ENCODE measurements at regions not wholly inside any gene's neighbourhood (a gene's known extent, or its start where the extent isn't known, plus 50 kb on each side); places are given as distances from the start of the nearest gene placed in this dataset.

DNA sequence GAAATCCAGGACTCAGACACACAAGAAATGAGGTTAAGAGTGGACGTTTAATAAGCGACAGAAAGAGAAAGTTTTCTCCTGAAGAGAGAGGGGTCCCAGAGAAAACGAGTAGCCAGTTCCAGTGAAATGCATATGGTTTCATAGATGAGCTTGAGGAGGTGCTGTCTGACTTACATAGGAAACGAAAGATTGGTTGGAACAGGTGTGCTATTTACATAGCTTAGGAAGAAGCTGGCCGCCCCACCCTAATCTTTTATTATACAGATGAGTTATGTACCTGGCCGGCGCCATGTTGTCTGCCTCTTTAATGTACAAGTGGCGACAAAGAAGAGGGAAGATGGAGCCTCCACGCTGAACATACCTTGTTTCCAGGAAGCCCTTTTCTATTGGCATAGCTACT is 223.0 kb downstream of the SLC6A15 start:
- ATAC-seq = no peak
- TF ChIP-seq, protein P1, sequence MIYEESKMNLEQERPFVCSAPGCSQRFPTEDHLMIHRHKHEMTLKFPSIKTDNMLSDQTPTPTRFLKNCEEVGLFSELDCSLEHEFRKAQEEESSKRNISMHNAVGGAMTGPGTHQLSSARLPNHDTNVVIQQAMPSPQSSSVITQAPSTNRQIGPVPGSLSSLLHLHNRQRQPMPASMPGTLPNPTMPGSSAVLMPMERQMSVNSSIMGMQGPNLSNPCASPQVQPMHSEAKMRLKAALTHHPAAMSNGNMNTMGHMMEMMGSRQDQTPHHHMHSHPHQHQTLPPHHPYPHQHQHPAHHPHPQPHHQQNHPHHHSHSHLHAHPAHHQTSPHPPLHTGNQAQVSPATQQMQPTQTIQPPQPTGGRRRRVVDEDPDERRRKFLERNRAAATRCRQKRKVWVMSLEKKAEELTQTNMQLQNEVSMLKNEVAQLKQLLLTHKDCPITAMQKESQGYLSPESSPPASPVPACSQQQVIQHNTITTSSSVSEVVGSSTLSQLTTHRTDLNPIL (CRISPR knock-in tag; IDR thresholded peaks at IDR 0.05; ENCODE audit: low read depth) = no peak
- TF ChIP-seq ZNF565 (CRISPR knock-in tag; conservative IDR thresholded peaks at IDR 0.05; ENCODE audit: low read depth) = no peak
- TF ChIP-seq ESRRG (CRISPR knock-in tag; IDR thresholded peaks at IDR 0.05) = no peak
- TF ChIP-seq, protein P2, sequence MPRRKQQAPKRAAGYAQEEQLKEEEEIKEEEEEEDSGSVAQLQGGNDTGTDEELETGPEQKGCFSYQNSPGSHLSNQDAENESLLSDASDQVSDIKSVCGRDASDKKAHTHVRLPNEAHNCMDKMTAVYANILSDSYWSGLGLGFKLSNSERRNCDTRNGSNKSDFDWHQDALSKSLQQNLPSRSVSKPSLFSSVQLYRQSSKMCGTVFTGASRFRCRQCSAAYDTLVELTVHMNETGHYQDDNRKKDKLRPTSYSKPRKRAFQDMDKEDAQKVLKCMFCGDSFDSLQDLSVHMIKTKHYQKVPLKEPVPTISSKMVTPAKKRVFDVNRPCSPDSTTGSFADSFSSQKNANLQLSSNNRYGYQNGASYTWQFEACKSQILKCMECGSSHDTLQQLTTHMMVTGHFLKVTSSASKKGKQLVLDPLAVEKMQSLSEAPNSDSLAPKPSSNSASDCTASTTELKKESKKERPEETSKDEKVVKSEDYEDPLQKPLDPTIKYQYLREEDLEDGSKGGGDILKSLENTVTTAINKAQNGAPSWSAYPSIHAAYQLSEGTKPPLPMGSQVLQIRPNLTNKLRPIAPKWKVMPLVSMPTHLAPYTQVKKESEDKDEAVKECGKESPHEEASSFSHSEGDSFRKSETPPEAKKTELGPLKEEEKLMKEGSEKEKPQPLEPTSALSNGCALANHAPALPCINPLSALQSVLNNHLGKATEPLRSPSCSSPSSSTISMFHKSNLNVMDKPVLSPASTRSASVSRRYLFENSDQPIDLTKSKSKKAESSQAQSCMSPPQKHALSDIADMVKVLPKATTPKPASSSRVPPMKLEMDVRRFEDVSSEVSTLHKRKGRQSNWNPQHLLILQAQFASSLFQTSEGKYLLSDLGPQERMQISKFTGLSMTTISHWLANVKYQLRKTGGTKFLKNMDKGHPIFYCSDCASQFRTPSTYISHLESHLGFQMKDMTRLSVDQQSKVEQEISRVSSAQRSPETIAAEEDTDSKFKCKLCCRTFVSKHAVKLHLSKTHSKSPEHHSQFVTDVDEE (CRISPR knock-in tag; IDR thresholded peaks at IDR 0.05) = no peak

DNA sequence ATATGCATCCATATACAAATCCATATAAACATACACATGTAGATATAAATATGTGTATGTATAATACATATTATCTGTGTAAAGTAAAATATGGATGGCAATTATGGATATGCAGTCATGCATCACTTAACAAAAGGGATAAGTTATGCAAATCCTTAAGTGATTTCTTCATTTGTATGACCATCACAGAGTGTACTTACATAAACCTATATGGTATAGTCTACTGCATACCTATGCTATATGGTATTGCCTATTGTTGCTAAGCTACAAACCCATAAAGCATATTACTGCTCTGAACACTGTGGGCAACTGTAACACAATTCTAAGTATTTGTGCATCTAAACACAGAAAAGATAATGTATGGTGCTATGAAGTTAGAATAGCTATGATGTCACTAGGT is 227.2 kb downstream of the SLC6A15 start:
- TF ChIP-seq RARB (CRISPR knock-in tag; IDR thresholded peaks at IDR 0.05) = no peak
- TF ChIP-seq SNAI2 (CRISPR knock-in tag; IDR thresholded peaks at IDR 0.05) = no peak
- TF ChIP-seq, protein P1 (CRISPR knock-in tag; IDR thresholded peaks at IDR 0.05; ENCODE audit: low read depth) = no peak
- no peak for TF ChIP-seq CSDC2 (CRISPR knock-in tag; IDR thresholded peaks at IDR 0.05)
- TF ChIP-seq GLIS3 (CRISPR knock-in tag; IDR thresholded peaks at IDR 0.05) = no peak
- TF ChIP-seq, protein P3, sequence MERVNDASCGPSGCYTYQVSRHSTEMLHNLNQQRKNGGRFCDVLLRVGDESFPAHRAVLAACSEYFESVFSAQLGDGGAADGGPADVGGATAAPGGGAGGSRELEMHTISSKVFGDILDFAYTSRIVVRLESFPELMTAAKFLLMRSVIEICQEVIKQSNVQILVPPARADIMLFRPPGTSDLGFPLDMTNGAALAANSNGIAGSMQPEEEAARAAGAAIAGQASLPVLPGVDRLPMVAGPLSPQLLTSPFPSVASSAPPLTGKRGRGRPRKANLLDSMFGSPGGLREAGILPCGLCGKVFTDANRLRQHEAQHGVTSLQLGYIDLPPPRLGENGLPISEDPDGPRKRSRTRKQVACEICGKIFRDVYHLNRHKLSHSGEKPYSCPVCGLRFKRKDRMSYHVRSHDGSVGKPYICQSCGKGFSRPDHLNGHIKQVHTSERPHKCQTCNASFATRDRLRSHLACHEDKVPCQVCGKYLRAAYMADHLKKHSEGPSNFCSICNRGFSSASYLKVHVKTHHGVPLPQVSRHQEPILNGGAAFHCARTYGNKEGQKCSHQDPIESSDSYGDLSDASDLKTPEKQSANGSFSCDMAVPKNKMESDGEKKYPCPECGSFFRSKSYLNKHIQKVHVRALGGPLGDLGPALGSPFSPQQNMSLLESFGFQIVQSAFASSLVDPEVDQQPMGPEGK (CRISPR knock-in tag; IDR thresholded peaks at IDR 0.05; ENCODE audit: borderline replicate concordance) = no peak
- ATAC-seq = no peak

DNA sequence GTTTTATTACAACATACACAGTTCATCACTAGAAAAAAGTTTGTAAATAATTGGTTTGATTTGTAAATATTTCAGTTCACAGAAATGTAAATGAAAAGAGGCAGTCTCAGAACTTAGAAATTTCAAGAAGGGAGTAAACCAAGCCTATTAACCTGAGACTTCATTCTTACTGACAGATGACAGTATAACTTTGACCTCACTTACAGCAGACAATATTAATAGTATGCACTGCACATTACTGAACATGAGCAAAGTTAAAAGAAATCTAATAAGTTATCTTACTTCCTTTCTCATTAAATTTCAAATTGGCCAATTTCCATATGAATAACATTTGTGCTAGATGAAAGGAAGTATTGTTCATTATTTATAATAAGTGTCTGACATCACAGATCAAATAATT is 235.8 kb downstream of the SLC6A15 start:
- TF ChIP-seq ISL1 (CRISPR knock-in tag; IDR thresholded peaks at IDR 0.05) (peak; percentile 87), ZC3H10 (CRISPR knock-in tag; IDR thresholded peaks at IDR 0.05) (0 out of 2 replicates have a peak, but pooled peaks have one; percentile 38), ZFP30 (CRISPR knock-in tag; IDR thresholded peaks at IDR 0.05) (no peak)
- TF ChIP-seq, protein P3 (CRISPR knock-in tag; IDR thresholded peaks at IDR 0.05; ENCODE audit: borderline replicate concordance) = no peak
- TF ChIP-seq, protein P1 (CRISPR knock-in tag; IDR thresholded peaks at IDR 0.05; ENCODE audit: low read depth) = peak; percentile 43; the same call in 1 of the 2 replicates
- no peak for ATAC-seq

DNA sequence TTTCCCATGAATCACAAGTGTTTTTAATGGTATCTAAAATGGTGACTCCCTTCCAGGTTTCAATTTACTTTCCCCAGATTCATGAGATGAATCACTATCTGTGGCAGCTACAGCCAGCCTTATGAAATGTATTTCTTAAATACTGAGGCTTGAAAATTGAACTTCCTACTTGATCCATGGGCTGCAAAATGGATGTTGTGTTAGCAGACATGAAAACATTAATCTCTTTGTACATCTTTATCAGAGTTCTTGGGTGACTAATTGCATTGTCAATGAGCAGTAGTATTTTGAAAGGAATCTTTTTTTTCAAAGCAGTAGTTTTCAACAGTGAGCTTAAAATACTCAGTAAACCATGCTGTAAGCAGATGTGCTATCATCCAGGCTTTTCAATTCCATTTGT is 250.8 kb downstream of the SLC6A15 start:
- TF ChIP-seq RARB (CRISPR knock-in tag; IDR thresholded peaks at IDR 0.05) (no peak), ARNTL (CRISPR knock-in tag; IDR thresholded peaks at IDR 0.05; ENCODE audit: borderline replicate concordance, low read depth) (no peak), TOX (CRISPR knock-in tag; IDR thresholded peaks at IDR 0.05; ENCODE audit: borderline replicate concordance) (0 out of 2 replicates have a peak, but pooled peaks have one; percentile 59)
- TF ChIP-seq, protein P4, sequence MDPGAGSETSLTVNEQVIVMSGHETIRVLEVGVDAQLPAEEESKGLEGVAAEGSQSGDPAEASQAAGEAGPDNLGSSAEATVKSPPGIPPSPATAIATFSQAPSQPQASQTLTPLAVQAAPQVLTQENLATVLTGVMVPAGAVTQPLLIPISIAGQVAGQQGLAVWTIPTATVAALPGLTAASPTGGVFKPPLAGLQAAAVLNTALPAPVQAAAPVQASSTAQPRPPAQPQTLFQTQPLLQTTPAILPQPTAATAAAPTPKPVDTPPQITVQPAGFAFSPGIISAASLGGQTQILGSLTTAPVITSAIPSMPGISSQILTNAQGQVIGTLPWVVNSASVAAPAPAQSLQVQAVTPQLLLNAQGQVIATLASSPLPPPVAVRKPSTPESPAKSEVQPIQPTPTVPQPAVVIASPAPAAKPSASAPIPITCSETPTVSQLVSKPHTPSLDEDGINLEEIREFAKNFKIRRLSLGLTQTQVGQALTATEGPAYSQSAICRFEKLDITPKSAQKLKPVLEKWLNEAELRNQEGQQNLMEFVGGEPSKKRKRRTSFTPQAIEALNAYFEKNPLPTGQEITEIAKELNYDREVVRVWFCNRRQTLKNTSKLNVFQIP (CRISPR knock-in tag; IDR thresholded peaks at IDR 0.05; ENCODE audit: borderline replicate concordance, low read depth) = no peak
- ATAC-seq = peak; percentile 81

All from SK-N-SH treated with all-trans-retinoic acid at 6 μM for 48 hours (cell line).